ENCODE measurements at regions not wholly inside any gene's neighbourhood (a gene's known extent, or its start where the extent isn't known, plus 50 kb on each side); places are given as distances from the start of the nearest gene placed in this dataset.
"Not testable (repeated sequence)": the region's sequence is repeated elsewhere in the genome, so short reads cannot be mapped to it uniquely, and the experiment has no call there.

DNA sequence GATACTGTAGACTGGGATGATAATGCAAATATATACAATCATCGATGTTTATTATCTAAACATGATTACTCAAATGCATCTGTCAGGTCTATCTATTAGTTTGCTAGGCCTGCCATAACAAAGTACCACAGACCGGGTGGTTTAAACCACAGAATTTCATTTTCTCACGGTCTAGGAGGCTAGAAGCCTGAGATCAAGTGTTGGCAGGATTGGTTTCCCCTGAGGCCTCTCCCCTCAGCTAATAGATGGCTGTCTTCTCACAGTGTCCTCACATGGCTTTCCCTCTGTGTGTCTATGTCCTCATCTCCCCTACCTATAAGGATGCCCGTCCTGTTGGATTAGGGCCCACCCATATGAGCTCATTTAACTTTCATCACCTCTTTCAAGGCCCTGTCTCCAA lies 512.6 kb upstream of the SLC35B3 start:
- no peak for DNase-seq (ENCODE audit: low read depth in 4 of 4, low spot score in 1 of 4)

DNA sequence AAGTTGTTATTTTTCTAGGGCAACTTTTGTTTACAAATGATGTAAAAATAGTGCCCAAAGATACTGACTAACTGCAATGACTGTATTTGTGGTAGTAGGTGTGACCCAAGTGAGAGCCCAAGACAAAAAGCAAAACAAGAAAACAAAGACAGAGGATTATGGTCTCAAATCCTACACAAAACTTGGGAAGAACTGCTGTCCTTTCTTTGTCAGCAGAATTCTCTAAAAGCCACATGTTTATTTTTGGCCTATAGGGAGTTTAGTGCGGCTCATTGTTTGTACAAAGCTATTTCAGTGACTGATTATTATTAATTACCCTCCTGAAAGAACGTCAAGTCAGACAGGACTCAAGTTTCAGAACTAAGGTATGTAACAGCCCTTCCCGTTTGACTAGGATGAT lies 509.2 kb upstream of the SLC35B3 start:
- DNase-seq (ENCODE audit: low read depth in 4 of 4, low spot score in 1 of 4): no peak

DNA sequence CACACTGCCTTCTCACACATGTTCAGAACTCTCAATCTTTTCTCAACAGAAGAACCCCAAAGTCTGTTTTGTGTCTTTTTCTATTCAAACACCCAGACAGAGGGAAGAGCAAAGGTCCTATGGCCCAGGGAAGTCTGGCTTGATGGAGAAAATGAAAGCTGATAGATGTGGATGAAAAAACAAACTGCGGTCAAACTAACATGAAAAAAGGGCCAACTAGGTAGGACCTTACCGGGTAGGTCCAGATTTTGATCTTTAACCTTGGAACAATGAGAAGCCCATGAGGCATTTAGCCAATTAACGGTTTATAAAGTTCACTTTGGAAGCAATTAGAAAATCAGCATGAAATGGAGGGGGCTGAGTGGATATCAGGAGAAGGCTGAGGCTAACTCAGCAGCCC lies 507.7 kb upstream of the SLC35B3 start:
- no peak for DNase-seq (ENCODE audit: low read depth in 4 of 4, low spot score in 1 of 4)

DNA sequence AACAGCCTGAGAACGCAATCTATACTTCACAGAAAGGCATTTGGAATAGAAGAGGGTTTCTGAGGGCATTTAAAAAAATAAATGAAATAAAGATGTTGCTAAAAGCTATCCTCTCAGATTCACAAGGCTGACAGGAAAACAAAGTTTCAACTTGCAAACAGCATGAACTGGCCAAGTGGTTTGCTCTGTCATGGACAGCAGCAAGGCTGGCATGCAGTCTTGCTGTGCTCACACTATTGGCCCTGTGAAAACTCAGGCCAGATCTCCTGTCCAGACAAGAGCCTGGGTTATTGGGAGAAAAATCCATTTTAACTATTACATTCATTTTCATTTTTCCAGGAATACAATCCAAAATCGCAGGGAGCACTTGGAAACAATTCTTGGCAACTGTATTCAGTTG lies 506.2 kb upstream of the SLC35B3 start:
- no peak for DNase-seq (ENCODE audit: low read depth in 4 of 4, low spot score in 1 of 4)

DNA sequence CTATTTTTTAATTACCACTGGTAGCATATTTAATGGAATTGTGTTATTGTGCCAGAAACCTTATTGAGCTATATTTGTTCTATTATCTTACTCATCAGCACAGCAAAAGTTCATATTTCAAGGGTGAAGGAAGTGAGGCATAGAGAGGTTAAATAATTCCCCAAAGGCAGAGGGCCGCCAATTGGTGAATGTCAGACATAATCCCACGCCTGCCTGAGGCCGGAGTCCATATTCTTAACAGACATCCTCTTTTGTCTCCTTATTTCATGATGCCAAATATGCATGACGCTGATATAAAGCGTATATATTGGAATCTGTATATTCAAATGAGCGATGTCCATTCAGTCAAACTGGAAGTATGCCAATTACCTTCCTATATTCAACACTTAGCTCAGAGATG lies 505.0 kb upstream of the SLC35B3 start:
- DNase-seq (ENCODE audit: low read depth in 4 of 4, low spot score in 1 of 4): no peak

DNA sequence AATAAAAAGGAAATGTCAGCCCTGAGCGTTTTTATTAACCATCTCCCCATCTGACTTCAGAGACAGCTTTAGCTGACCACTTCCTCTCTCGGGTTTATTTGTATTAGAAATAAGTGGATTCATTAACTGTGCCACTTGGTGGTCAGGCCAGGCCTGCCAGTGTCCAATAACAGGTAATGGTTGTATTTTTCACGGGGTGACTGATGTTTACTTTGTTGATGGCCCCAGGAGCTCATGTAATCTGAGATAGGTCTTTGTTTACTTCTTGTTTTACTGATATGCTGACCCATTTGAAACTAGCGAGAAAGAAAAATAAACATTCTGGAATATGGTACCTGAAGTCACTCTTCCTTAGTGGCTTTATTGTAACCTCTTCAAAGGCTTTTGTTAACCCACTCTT lies 504.3 kb upstream of the SLC35B3 start:
- DNase-seq (ENCODE audit: low read depth in 4 of 4, low spot score in 1 of 4): no peak

DNA sequence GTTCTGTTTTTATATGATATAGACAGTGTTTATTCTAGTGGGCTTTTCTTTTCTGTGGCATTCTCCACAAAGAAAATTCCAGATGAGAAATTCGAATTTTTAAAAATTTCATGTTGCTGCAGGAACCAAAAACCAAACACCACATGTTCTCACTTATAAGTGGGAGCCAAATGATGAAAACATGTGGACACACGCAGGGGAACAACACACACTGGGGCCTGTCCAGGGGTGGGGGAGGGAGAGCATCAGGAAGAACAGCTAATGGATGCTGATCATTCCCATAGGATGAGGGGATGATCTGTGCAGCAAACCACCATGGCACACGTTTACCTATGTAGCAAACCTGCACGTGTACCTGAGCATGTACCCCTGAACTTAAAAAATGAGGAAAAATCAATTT lies 499.0 kb upstream of the SLC35B3 start:
- DNase-seq (ENCODE audit: low read depth in 4 of 4, low spot score in 1 of 4): no peak

DNA sequence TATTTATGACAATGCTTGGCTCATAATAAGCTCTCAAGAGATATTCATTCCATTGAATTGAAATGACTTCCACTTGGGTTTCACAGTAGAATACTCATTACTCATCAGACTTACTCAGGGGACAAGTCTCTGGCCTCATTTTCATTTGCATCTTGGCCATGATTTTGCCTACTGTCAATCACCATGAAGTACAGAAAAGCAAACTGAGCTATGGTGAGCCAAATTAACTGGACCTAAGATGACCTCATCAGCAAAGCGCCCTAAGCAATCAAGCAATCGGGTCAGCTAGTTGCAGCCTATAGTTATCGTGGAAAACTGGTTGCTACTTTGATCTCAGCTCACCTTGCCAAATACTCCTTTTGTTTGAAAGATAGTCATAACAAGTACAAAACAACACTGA lies 494.7 kb upstream of the SLC35B3 start:
- DNase-seq (ENCODE audit: low read depth in 4 of 4, low spot score in 1 of 4): no peak

DNA sequence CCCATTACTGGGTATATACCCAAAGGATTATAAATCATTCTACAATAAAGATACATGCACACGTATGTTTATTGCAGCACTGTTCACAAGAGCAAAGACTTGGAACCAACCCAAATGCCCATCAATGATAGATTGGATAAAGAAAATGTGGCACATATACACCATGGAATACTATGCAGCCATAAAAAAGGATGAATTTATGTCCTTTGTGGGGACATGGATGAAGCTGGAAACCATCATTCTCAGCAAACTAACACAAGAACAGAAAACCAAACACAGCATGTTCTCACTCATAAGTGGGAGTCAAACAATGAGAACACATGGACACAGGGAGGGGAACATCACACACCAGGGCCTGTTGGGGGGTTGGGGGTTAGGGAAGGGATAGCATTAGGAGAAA lies 484.9 kb upstream of the SLC35B3 start:
- not testable (repeated sequence) for DNase-seq (ENCODE audit: low read depth in 4 of 4, low spot score in 1 of 4)

DNA sequence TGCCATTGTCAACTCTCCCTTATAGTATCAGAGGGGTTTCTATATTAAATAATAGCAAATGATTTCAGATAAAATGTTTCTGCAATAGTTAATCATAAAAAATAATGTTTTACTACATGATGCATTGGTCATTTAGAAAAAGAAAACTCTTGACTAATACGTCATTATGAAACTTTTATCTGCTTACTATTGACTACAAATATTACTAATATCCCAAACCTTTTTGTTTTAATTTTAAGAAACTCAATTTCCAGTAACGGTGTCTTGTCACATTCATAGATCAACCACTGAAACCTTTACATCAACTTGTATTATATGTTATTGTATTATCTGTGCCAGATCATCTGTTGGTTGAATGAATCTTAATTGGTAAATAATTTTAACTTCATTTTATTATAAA lies 482.9 kb upstream of the SLC35B3 start:
- no peak for DNase-seq (ENCODE audit: low read depth in 4 of 4, low spot score in 1 of 4)

DNA sequence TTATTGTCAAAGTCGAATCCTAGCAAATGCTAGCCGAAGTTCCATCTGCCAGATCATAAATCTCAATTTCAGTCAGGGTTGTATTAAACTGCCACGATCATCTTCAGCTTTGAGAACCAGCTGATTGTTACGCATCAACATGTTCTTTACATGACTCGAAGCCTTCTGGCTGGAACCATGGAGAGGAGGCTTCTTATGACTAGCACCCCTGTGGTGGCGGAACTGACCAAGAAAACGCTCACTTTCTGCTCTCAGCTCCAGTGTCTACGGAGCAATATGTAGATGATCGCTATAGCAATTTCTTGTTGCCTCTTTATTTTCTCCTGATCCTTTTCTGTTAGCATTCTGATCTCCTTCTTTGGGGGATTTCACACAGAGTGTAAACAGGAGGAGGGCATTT lies 479.4 kb upstream of the SLC35B3 start:
- DNase-seq (ENCODE audit: low read depth in 4 of 4, low spot score in 1 of 4): no peak

DNA sequence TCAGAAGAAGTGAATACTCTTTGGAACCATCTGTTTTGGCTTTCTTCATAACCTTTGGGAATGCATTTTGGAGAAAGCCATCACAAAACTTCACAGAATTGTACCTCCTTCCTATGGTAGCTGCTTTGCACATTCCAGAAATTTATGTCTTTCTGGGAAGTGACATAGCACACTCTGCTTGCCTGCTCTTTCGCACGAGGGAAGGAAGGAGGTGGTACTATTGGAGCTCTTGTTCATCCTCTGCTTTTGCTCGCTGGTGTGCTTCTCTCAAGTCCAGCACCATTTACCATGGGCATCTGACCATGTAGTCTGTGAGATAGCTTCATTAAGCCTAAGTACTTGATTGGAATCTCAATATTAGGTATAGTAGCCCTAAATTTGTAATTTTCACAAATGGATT lies 473.3 kb upstream of the SLC35B3 start:
- DNase-seq (ENCODE audit: low read depth in 4 of 4, low spot score in 1 of 4): no peak

DNA sequence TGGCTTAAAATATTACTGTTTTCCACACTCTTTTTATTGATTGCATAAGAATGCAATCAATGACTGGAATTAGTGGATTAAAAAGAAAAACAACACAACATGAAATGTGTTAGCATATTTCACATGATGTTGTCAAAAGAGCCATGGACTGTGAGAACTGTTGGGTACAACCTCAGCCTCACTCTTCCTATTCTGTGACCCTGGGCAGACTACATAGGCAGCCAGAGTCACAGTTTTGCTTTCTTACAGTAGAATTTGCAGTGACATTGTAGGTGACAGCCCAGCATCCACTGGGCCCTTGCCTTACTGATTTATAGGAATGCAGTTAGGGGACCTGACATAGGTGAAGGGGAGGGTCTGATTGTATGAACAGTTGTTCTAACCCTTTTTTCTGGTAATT lies 471.4 kb upstream of the SLC35B3 start:
- no peak for DNase-seq (ENCODE audit: low read depth in 4 of 4, low spot score in 1 of 4)

DNA sequence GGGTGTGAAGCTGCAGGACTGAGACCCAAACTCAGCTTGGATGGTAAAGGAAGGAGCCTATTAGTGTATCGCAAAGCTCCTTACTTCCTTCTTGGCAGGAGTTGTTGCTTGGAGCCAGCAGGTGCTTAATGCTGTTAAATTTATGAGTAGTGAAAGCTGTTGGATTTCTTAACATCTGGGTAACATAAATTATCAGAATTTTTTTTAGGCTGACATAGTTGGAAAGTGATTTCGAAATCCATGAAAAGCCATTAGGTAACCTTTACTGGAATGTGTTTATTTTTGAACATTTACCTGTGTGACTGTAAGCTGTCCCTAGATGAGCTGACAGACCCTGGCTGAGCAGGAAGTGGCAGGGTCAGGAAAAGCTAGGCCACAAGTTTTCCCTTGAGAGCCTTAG lies 470.4 kb upstream of the SLC35B3 start:
- DNase-seq (ENCODE audit: low read depth in 4 of 4, low spot score in 1 of 4): no peak

DNA sequence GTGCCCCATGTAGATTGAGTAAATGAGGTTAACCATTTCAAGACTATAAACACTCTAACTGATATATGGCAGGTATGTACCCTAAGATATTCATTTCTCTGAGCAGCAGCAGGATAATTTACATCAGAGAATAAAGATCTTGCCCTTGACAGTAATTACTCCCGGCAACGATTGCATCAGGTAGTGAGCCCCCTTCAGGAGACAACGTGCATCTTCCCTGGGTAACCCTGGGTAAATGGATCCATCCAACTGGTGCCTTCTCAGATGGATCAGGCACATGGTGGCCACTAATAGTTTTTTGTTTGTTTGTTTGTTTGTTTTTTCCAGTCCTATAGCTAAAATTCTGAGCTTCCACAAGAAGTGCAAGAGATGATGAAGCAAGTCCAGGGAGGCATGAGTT lies 469.4 kb upstream of the SLC35B3 start:
- no peak for DNase-seq (ENCODE audit: low read depth in 4 of 4, low spot score in 1 of 4)

DNA sequence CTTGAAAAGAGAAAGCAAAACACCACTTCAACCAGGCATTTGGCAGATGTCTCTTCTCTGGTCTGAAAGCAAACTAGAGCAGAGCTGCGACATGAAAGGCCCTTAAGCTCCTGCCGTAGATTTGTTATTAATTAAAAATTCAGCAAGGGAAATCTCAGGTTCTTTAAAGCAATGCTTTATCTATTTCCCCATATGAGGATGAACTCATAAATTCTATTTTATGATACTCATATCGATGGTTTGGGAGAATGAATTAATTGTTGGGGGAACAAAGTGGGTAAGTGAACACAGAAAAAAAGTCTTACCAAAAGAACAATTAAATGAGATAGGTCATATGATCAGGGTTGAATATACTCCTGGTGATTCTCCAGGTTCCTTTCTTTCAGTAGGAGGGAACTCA lies 464.7 kb upstream of the SLC35B3 start:
- no peak for DNase-seq (ENCODE audit: low read depth in 4 of 4, low spot score in 1 of 4)

DNA sequence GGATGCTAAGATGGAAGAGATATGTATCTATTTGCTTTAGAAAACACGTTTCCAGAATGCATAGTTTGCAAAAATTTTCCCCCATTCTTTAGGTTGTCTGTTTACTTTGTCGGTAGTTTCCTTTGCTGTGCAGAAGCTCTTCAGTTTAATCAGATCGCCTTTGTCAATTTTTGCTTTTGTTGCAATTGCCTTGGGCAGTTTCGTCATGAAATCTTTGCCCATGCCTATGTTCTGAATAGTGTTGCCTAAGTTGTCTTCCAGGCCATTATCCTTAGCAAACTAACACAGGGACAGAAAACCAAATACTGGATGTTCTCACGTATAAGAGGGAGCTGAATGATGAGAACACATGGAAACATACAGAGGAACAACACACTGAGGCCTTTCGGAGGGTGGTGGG lies 454.2 kb upstream of the SLC35B3 start:
- DNase-seq (ENCODE audit: low read depth in 4 of 4, low spot score in 1 of 4): no peak

DNA sequence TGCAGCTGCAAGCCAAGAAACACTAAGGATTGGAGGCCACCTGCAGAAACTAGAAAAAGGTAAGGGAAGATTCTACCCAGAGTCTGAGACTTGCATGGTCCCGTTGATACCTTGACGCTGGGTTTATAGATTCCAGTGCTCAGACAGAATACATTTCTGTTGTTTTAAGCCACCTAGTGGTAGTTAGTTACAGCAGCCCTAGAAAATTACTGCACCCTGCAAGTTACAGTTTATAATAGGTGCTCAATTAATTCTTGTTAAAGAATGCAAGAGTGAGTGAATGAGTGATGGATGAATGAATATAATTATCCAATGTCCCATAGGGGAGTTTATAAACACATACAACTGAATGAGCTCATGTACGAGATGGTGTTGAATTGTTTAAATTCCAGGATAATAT lies 453.1 kb upstream of the SLC35B3 start:
- DNase-seq (ENCODE audit: low read depth in 4 of 4, low spot score in 1 of 4): no peak

DNA sequence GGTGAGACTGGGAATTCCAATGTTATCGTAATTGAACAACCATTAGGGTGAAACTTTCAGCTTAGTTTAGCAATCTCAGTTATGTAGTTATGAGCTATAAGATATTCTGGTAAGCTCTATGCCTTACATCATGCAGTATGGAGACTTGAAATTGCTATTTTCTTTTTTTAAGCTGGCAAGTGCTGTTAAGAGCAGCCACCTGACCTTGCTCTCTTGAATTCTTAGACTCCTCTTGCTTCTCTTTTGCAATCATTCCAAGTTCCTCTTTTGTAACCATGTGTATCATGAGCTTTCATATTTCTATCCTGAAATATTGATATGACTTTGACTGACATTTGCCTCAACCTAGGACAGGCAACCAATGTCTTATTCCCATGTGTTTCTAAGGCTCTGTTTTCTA lies 446.3 kb upstream of the SLC35B3 start:
- no peak for DNase-seq (ENCODE audit: low read depth in 4 of 4, low spot score in 1 of 4)

DNA sequence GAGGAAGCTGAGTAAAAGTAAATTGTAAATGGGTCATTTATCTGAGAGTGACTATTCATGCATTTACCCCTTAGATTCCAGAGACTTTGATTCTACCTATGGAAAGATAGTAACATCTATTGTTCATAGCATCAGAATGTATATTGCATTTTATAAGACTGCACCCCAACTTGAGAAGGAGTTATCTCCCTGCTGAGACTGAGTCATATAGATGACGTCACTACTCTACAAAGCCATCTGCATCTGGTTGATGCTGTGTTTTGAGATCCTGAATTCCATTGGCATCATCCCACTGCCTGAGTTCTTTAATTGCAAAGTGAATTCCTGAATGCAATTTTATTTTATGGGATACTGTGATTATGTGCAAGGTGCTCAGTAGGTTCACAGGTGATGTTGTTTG lies 444.0 kb upstream of the SLC35B3 start:
- no peak for DNase-seq (ENCODE audit: low read depth in 4 of 4, low spot score in 1 of 4)

DNA sequence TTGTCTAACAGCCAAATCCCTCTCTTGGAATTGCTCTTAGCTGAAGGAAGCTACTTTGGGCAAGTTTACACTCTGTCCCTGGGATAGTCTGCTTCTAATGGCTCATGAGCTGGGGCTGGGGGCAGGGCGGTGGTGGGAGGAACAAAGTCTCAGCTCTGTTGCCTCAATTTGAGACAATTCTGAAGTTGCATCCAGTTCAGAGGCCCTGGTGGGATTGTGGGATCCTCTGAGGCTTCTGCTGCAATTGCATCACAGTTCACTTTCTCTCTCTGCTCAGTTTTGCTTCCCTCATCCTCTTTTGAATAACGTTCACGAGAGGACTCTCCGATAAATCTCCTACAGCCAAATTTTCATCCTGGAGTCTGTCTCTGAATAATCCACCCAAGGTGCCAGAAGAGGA lies 440.6 kb upstream of the SLC35B3 start:
- no peak for DNase-seq (ENCODE audit: low read depth in 4 of 4, low spot score in 1 of 4)

DNA sequence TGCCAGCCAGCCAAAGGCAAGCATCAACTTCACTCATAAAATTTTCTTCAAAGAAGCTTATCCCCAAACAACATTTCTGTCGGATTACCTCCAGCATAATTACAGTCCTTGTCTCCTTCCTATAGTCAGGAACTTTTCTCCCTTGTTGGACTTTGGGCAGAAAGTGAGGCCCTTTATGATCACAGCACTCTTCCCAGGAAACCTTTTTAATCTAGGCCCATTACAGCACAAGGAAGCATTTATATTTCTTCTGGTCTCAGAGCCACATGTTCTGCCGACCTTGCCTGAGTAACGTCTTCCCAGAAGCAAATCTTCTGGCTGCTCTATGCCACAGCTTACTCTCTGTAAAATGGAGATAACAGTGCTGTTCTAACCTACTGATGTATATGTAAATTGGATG lies 437.2 kb upstream of the SLC35B3 start:
- no peak for DNase-seq (ENCODE audit: low read depth in 4 of 4, low spot score in 1 of 4)

DNA sequence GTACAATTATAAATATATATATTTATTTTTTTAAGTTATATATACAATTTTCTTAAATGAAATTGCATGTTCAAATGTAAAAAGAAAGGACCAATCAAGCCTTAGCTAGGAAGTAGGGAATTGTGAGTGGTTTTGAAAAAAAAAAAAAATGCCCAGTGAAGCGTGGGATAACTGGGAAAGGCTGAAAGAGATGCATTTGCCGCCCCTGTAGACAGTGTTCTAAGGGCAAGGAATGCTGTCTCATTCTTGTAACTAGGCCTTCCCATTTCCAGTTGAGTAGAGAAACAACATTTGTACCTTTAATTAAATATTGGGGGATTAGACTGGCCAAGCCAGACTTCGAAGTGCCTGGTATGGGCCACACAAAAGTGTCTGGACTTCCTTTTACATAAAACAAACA lies 430.1 kb upstream of the SLC35B3 start:
- DNase-seq (ENCODE audit: low read depth in 4 of 4, low spot score in 1 of 4): no peak

DNA sequence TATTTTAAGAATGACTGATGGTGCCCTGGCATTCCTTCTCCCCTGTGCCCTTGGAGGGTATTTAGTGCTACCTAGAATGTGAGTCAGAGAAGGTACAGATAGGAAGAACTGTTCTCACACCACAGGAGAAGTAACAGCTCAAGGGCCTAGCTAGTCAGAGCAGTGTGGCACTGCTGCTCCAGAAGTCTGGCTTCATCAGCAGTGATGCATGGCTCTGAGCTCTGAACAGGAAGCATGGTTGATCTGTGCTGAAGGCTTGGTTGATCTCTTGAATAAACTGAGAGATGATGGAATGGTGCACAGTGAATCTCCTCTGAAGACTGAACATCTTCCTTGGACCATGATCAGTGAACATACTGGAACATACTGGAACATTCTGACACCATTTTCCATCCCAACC lies 425.3 kb upstream of the SLC35B3 start:
- DNase-seq (ENCODE audit: low read depth in 4 of 4, low spot score in 1 of 4): no peak

Measured in stimulated activated CD4-positive, alpha-beta T cell treated with anti-CD3 and anti-CD28 coated beads, Interleukin-1b, Interleukin-23, amount 100 ng/mL, for 24 hours (primary cell).